GM12878 (cell line): ENCODE measurements at regions not wholly inside any gene's neighbourhood (a gene's known extent, or its start where the extent isn't known, plus 50 kb on each side); places are given as distances from the start of the nearest gene placed in this dataset.

ENCODE experiments used
- EZH2 ChIP-seq: IDR thresholded peaks from 2 replicates; pipeline ENCODE4 v1.6.1; 2012; ENCODE audit warnings: low read depth, mild to moderate bottlenecking, control low read depth, inconsistent platforms, low read length, borderline replicate concordance; ENCODE audit not compliant: control insufficient read depth
- RELA ChIP-seq: fragments of 450-650 bp; IDR thresholded peaks from 2 replicates; pipeline ENCODE4 v1.8.0; 2014; ENCODE audit warnings: borderline replicate concordance; ENCODE audit not compliant: partially characterized antibody
- REST ChIP-seq: IDR thresholded peaks from 2 replicates; pipeline ENCODE4 v1.6.1; 2012; ENCODE audit warnings: mild to moderate bottlenecking, low read depth, low read length
- TF ChIP-seq, protein P1 (sequence below): fragments of 450-650 bp; IDR thresholded peaks from 2 replicates; pipeline ENCODE4 v1.6.1; 2017; ENCODE audit warnings: mild to moderate bottlenecking, moderate library complexity
- TF ChIP-seq, protein P2 (sequence below): IDR thresholded peaks from 2 replicates; pipeline ENCODE4 v1.6.1; 2012; ENCODE audit warnings: low read depth, low read length, improper control_type of control experiment

- TF ChIP-seq, protein P1, sequence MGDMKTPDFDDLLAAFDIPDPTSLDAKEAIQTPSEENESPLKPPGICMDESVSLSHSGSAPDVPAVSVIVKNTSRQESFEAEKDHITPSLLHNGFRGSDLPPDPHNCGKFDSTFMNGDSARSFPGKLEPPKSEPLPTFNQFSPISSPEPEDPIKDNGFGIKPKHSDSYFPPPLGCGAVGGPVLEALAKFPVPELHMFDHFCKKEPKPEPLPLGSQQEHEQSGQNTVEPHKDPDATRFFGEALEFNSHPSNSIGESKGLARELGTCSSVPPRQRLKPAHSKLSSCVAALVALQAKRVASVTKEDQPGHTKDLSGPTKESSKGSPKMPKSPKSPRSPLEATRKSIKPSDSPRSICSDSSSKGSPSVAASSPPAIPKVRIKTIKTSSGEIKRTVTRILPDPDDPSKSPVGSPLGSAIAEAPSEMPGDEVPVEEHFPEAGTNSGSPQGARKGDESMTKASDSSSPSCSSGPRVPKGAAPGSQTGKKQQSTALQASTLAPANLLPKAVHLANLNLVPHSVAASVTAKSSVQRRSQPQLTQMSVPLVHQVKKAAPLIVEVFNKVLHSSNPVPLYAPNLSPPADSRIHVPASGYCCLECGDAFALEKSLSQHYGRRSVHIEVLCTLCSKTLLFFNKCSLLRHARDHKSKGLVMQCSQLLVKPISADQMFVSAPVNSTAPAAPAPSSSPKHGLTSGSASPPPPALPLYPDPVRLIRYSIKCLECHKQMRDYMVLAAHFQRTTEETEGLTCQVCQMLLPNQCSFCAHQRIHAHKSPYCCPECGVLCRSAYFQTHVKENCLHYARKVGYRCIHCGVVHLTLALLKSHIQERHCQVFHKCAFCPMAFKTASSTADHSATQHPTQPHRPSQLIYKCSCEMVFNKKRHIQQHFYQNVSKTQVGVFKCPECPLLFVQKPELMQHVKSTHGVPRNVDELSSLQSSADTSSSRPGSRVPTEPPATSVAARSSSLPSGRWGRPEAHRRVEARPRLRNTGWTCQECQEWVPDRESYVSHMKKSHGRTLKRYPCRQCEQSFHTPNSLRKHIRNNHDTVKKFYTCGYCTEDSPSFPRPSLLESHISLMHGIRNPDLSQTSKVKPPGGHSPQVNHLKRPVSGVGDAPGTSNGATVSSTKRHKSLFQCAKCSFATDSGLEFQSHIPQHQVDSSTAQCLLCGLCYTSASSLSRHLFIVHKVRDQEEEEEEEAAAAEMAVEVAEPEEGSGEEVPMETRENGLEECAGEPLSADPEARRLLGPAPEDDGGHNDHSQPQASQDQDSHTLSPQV, result no peak
- TF ChIP-seq, protein P2, sequence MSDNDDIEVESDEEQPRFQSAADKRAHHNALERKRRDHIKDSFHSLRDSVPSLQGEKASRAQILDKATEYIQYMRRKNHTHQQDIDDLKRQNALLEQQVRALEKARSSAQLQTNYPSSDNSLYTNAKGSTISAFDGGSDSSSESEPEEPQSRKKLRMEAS, result no peak
- TF ChIP-seq EZH2 (no peak), REST (no peak), RELA (no peak)
Measured at GRCh38 chr6:93918258-93918657, 498.9 kb upstream of the EPHA7 start.
